Adipocyte (in vitro differentiated cells): ENCODE measurements at regions not wholly inside any gene's neighbourhood (a gene's known extent, or its start where the extent isn't known, plus 50 kb on each side); places are given as distances from the start of the nearest gene placed in this dataset.

Experiments used
- DNase-seq: peaks from one replicate; pipeline ENCODE4 v3.0.0-alpha.2; 2015; ENCODE audit warnings: low read depth
- H3K27me3 ChIP-seq: replicated peaks from 2 replicates; pipeline ENCODE4 v1.7.0; 2013; ENCODE audit warnings: mild to moderate bottlenecking, low read length, moderate library complexity; ENCODE audit not compliant: control insufficient read depth, insufficient read depth
- H3K36me3 ChIP-seq: 2 replicates; pipeline ENCODE4 v1.7.0; 2013; ENCODE audit warnings: low read length, mild to moderate bottlenecking, moderate library complexity; ENCODE audit not compliant: control insufficient read depth, insufficient read depth, severe bottlenecking
- H3K4me1 ChIP-seq: 2 replicates; pipeline ENCODE4 v1.7.0; 2013; ENCODE audit warnings: mild to moderate bottlenecking, low read length, moderate library complexity; ENCODE audit not compliant: control insufficient read depth, insufficient read depth
- H3K4me3 ChIP-seq: 2 replicates; pipeline ENCODE4 v1.7.0; 2013; ENCODE audit warnings: mild to moderate bottlenecking, low read length, moderate library complexity
- H3K9ac ChIP-seq: 2 replicates; pipeline ENCODE4 v1.7.0; 2013; ENCODE audit warnings: mild to moderate bottlenecking, low read length, moderate library complexity
- H3K9me3 ChIP-seq: 2 replicates; pipeline ENCODE4 v1.7.0; 2013; ENCODE audit warnings: mild to moderate bottlenecking, low read length, moderate library complexity; ENCODE audit not compliant: control insufficient read depth

- Histone ChIP-seq H3K4me3 (no peak overlapping the region), H3K36me3 (no peaks in the 10 kb centered on the region), H3K9me3 (no peaks in the 10 kb centered on the region), H3K9ac (no peak overlapping the region), H3K4me1 (no peaks in the 10 kb centered on the region), H3K27me3 (no peaks in the 10 kb centered on the region)
- no peak for DNase-seq
Measured at GRCh38 chr15:93619597-93619996, 530.6 kb upstream of the RGMA start.

GRCh38 chr15:93617443-93617842, 528.4 kb upstream of the RGMA start:
- Histone ChIP-seq H3K9me3 (no peaks in the 10 kb centered on the region), H3K4me1 (no peaks in the 10 kb centered on the region), H3K4me3 (no peak overlapping the region), H3K27me3 (no peaks in the 10 kb centered on the region), H3K36me3 (no peaks in the 10 kb centered on the region), H3K9ac (no peak overlapping the region)
- no peak for DNase-seq

GRCh38 chr15:93614386-93615104, 525.5 kb upstream of the RGMA start:
- Histone ChIP-seq H3K9ac (no peak overlapping the region), H3K9me3 (no peaks in the 10 kb centered on the region), H3K36me3 (no peaks in the 10 kb centered on the region), H3K4me3 (no peak overlapping the region), H3K4me1 (no peaks in the 10 kb centered on the region), H3K27me3 (no peaks in the 10 kb centered on the region)
- DNase-seq: no peak

GRCh38 chr15:93613386-93613785, 524.4 kb upstream of the RGMA start:
- no peak for DNase-seq
- Histone ChIP-seq H3K9ac (no peak overlapping the region), H3K4me1 (no peaks in the 10 kb centered on the region), H3K4me3 (no peak overlapping the region), H3K9me3 (no peaks in the 10 kb centered on the region), H3K36me3 (no peaks in the 10 kb centered on the region), H3K27me3 (no peaks in the 10 kb centered on the region)

GRCh38 chr15:93612953-93613352, 523.9 kb upstream of the RGMA start:
- H3K27me3 ChIP-seq: no peaks in the 10 kb centered on the region
- no peaks in the 10 kb centered on the region for H3K36me3 ChIP-seq
- no peak overlapping the region for H3K9ac ChIP-seq
- H3K4me3 ChIP-seq: no peak overlapping the region
- no peaks in the 10 kb centered on the region for H3K9me3 ChIP-seq
- DNase-seq: no peak
- H3K4me1 ChIP-seq: no peaks in the 10 kb centered on the region

GRCh38 chr15:93610944-93611343, 521.9 kb upstream of the RGMA start:
- Histone ChIP-seq H3K27me3 (no peaks in the 10 kb centered on the region), H3K9ac (no peak overlapping the region), H3K36me3 (no peaks in the 10 kb centered on the region), H3K4me1 (no peaks in the 10 kb centered on the region), H3K9me3 (no peaks in the 10 kb centered on the region), H3K4me3 (no peak overlapping the region)
- DNase-seq: no peak

- no peak for DNase-seq
- H3K4me3 ChIP-seq: no peak overlapping the region
- no peaks in the 10 kb centered on the region for H3K9me3 ChIP-seq
- H3K36me3 ChIP-seq: no peaks in the 10 kb centered on the region
- H3K9ac ChIP-seq: no peak overlapping the region
- H3K4me1 ChIP-seq: no peaks in the 10 kb centered on the region
- no peaks in the 10 kb centered on the region for H3K27me3 ChIP-seq
Measured at GRCh38 chr15:93608643-93609148, 519.7 kb upstream of the RGMA start.

GRCh38 chr15:93603550-93603949, 514.5 kb upstream of the RGMA start:
- Histone ChIP-seq H3K9ac (no peak overlapping the region), H3K4me3 (no peak overlapping the region), H3K9me3 (no peaks in the 10 kb centered on the region), H3K27me3 (peaks cover 2% of the 10 kb centered on the region), H3K36me3 (no peaks in the 10 kb centered on the region), H3K4me1 (no peaks in the 10 kb centered on the region)
- no peak for DNase-seq

GRCh38 chr15:93587059-93587521, 498.1 kb upstream of the RGMA start:
- Histone ChIP-seq H3K4me1 (no peaks in the 10 kb centered on the region), H3K27me3 (no peaks in the 10 kb centered on the region), H3K36me3 (no peaks in the 10 kb centered on the region), H3K9me3 (no peaks in the 10 kb centered on the region), H3K9ac (no peak overlapping the region), H3K4me3 (no peak overlapping the region)
- DNase-seq: no peak

- Histone ChIP-seq H3K27me3 (no peaks in the 10 kb centered on the region), H3K9ac (no peak overlapping the region), H3K9me3 (no peaks in the 10 kb centered on the region), H3K36me3 (no peaks in the 10 kb centered on the region), H3K4me1 (no peaks in the 10 kb centered on the region), H3K4me3 (no peak overlapping the region)
- no peak for DNase-seq
Measured at GRCh38 chr15:93585012-93585411, 496.0 kb upstream of the RGMA start.

GRCh38 chr15:93583968-93584367, 495.0 kb upstream of the RGMA start:
- no peaks in the 10 kb centered on the region for H3K36me3 ChIP-seq
- no peaks in the 10 kb centered on the region for H3K4me1 ChIP-seq
- H3K4me3 ChIP-seq: no peak overlapping the region
- H3K9ac ChIP-seq: no peak overlapping the region
- H3K27me3 ChIP-seq: no peaks in the 10 kb centered on the region
- no peak for DNase-seq
- H3K9me3 ChIP-seq: no peaks in the 10 kb centered on the region

- H3K27me3 ChIP-seq: no peaks in the 10 kb centered on the region
- H3K36me3 ChIP-seq: no peaks in the 10 kb centered on the region
- H3K9ac ChIP-seq: no peak overlapping the region
- H3K9me3 ChIP-seq: no peaks in the 10 kb centered on the region
- no peaks in the 10 kb centered on the region for H3K4me1 ChIP-seq
- H3K4me3 ChIP-seq: no peak overlapping the region
- no peak for DNase-seq
Measured at GRCh38 chr15:93583552-93583951, 494.5 kb upstream of the RGMA start.
